Liver (tissue), 8 donors: ENCODE measurements at regions not wholly inside any gene's neighbourhood (a gene's known extent, or its start where the extent isn't known, plus 50 kb on each side); places are given as distances from the start of the nearest gene placed in this dataset.

ENCODE experiments used
- DNase-seq: peaks from one replicate; pipeline ENCODE4 v3.0.0-alpha.2; 2017; ENCODE audit warnings: low spot score
- H3K27ac ChIP-seq, 2 donors: one replicate each; pipeline ENCODE4 v1.7.0; 2013; ENCODE audit warnings: inconsistent platforms in 2 of 2, low read length in 2 of 2, control low read depth in 1 of 2, low read depth in 1 of 2, mild to moderate bottlenecking in 1 of 2
- H3K27me3 ChIP-seq, 4 donors: one replicate each; pipeline versions ENCODE4 v1.6.1 to v1.7.0; 2013; ENCODE audit warnings: low read length in 3 of 4, inconsistent platforms in 1 of 4, mild to moderate bottlenecking in 1 of 4, moderate library complexity in 1 of 4; ENCODE audit not compliant: control insufficient read depth in 4 of 4, insufficient read depth in 4 of 4
- H3K36me3 ChIP-seq, 4 donors: one replicate each; pipeline versions ENCODE4 v1.6.1 to v1.7.0; 2013; ENCODE audit warnings: low read length in 3 of 4, mild to moderate bottlenecking in 3 of 4, low read depth in 1 of 4, moderate library complexity in 1 of 4; ENCODE audit not compliant: control insufficient read depth in 4 of 4, insufficient read depth in 3 of 4
- H3K4me1 ChIP-seq, 4 donors: one replicate each; pipeline versions ENCODE4 v1.6.1 to v1.7.0; 2013; ENCODE audit warnings: low read length in 3 of 4, mild to moderate bottlenecking in 3 of 4, moderate library complexity in 1 of 4; ENCODE audit not compliant: control insufficient read depth in 4 of 4, insufficient read depth in 4 of 4
- H3K4me3 ChIP-seq, 3 donors: one replicate each; pipeline versions ENCODE4 v1.6.1 to v1.7.0; 2013; ENCODE audit warnings: low read length in 3 of 3, control low read depth in 1 of 3, low read depth in 1 of 3, mild to moderate bottlenecking in 1 of 3
- H3K9ac ChIP-seq, 2 donors: one replicate each; pipeline ENCODE4 v1.7.0; 2013; ENCODE audit warnings: low read length in 2 of 2, mild to moderate bottlenecking in 2 of 2, moderate library complexity in 2 of 2, control low read depth in 1 of 2, low read depth in 1 of 2
- H3K9me3 ChIP-seq, 4 donors: one replicate each; pipeline versions ENCODE4 v1.6.1 to v1.7.0; 2013; ENCODE audit warnings: low read length in 3 of 4; ENCODE audit not compliant: control insufficient read depth in 4 of 4
- ATF3 ChIP-seq: IDR thresholded peaks from 2 replicates; pipeline ENCODE4 v1.6.1; 2016; ENCODE audit warnings: antibody characterized with exemption
- CTCF ChIP-seq: fragments of 150-350 bp; IDR thresholded peaks from 2 replicates; pipeline ENCODE4 v1.5.1; 2017; ENCODE audit warnings: improper control_type of control experiment, low read depth, low read length; ENCODE audit not compliant: missing input control
- FOXA2 ChIP-seq: IDR thresholded peaks from 2 replicates; pipeline ENCODE4 v1.6.1; 2016; ENCODE audit warnings: antibody characterized with exemption
- HNF4A ChIP-seq, 2 donors: conservative IDR thresholded peaks; 2 replicates each; pipeline ENCODE4 v1.6.1; 2016; ENCODE audit warnings: antibody characterized with exemption in 2 of 2, mild to moderate bottlenecking in 2 of 2
- JUND ChIP-seq, 2 donors: IDR thresholded peaks; 2 replicates each; pipeline ENCODE4 v1.6.1; 2016; ENCODE audit warnings: antibody characterized with exemption in 2 of 2
- RAD21 ChIP-seq, 2 donors: IDR thresholded peaks; 2 replicates each; pipeline ENCODE4 v1.6.1; 2016; ENCODE audit warnings: antibody characterized with exemption in 2 of 2, mild to moderate bottlenecking in 2 of 2
- REST ChIP-seq: IDR thresholded peaks from 2 replicates; pipeline ENCODE4 v1.6.1; 2016; ENCODE audit warnings: antibody characterized with exemption, mild to moderate bottlenecking
- ZBTB33 ChIP-seq: IDR thresholded peaks from 2 replicates; pipeline ENCODE4 v1.6.1; 2016; ENCODE audit warnings: antibody characterized with exemption
- WGBS: extraction: QIAGEN DNeasy Blood & Tissue Kit; methylation state at CpG from one replicate; pipeline ENCODE4 v1.1.7; 2013; 5-methylcytosine and 5-hydroxymethylcytosine counted together
- TF ChIP-seq, protein P1 (sequence below): IDR thresholded peaks from 2 replicates; pipeline ENCODE4 v1.6.1; 2016; ENCODE audit warnings: antibody characterized with exemption
- donor health status: healthy.
- donor health status: healthy.
- donor health status: healthy.
- donor health status: healthy.
- donor health status: healthy.

DNA sequence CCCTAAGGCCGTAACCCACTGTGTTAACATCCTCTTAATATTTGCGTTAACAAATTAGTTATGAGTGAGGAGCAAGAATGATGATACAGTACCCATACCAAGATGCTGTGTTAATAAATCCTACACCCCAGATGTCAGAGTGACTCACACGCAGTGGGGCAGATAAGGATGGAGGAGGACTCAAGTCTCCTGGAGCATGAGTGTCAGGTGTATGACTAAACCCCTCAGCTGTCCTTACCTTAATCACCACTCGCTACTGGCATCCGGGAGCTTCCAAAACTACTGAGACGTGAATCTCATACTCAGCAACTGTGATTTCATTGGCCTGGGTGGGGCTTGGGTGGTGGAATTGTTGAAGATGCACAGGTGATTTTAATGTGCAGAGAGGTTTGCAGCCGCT, 131.3 kb upstream of the MTHFD1L start (continued):
- TF ChIP-seq, protein P1, sequence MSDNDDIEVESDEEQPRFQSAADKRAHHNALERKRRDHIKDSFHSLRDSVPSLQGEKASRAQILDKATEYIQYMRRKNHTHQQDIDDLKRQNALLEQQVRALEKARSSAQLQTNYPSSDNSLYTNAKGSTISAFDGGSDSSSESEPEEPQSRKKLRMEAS, result no peak
- no peak for TF ChIP-seq REST

DNA sequence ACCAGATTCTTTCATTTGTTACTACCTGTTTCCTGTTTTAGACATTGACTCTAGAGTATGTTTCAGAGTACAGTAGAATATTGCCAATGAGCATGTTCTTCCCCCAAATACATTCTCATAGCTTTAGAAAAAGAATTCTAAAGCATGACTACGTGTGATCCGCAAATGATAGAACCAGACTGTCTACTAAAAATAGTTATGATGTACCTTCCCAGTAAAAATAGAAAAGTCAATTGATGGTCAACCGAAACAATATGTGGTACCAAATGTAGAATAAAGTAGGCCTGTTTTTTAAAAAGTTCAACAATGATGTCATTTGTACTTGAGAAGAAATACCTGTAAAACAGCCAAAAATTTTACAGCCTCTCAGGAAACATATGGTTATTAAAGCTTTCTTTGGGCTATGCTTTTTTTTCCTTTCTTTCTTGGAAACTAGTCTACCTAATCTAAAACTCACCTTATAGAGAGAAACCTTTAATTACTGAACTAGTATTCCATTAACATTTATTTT, 130.1 kb upstream of the MTHFD1L start:
- no peak for DNase-seq
- Histone ChIP-seq H3K4me3 (no peak overlapping the region), H3K9ac (no peak overlapping the region), H3K27me3 (no peaks in the 10 kb centered on the region), H3K36me3 (peaks cover 0 to 10% (median 6%) of the 10 kb centered on the region in 4 donors), H3K9me3 (no peaks in the 10 kb centered on the region), H3K4me1 (no peaks in the 10 kb centered on the region), H3K27ac (no peak overlapping the region)
- TF ChIP-seq ATF3 (no peak), JUND (IDR thresholded peaks at IDR 0.05) (no peak), RAD21 (IDR thresholded peaks at IDR 0.05) (no peak), REST (no peak), FOXA2 (no peak), ZBTB33 (no peak), CTCF (no peak), HNF4A (conservative IDR thresholded peaks at IDR 0.05) (no peak)
- WGBS, result 94% methylated on average over 3 of the region's 3 CpGs
